A549 (cell line): ENCODE measurements at regions not wholly inside any gene's neighbourhood (a gene's known extent, or its start where the extent isn't known, plus 50 kb on each side); places are given as distances from the start of the nearest gene placed in this dataset.

Source experiments
- ATAC-seq, 2 experiments: fragments of 200-7000 bp in 1 of 2; fragments of >200 bp in 1 of 2; cut with Nextera tagmentation in 1 of 2; cut with Tn5 transposase in 1 of 2; 3 replicates each; pipeline versions ENCODE4 v1.8.0 to v1.9.1; 2018 to 2020; ENCODE audit warnings: mild to moderate bottlenecking in 1 of 2, moderate library complexity in 1 of 2
- CTCF ChIA-PET: fragments of 300-600 bp; sonication (Branson Sonifier 250); formaldehyde crosslinking; extraction: SDS; loops from one replicate; lab custom pipeline; 2021; ENCODE audit warnings: antibody characterized with exemption, inconsistent platforms; lab: Yijun Ruan, JAX
- POLR2A ChIA-PET: fragments of 350-600 bp; formaldehyde crosslinking; extraction: SDS; loops from one replicate; lab custom pipeline; 2021; ENCODE audit warnings: antibody characterized with exemption, inconsistent platforms; lab: Yijun Ruan, JAX
- DNase-seq, 2 experiments: peaks; one replicate each; pipeline versions ENCODE4 v3.0.0 to v3.0.0-alpha.2; 2011 to 2016; ENCODE audit warnings: low read depth in 1 of 2, low spot score in 1 of 2
- FAIRE-seq: peaks from 2 replicates; lab custom pipeline; 2011; peaks lifted over from hg19 to GRCh38; lab: Jason Lieb, UNC
- H3K27ac ChIP-seq, 2 experiments: fragments of >200 bp; sonication (Bioruptor Twin); formaldehyde crosslinking; 3 replicates each; pipeline ENCODE4 v1.5.1; 2016 to 2017
- H3K4me1 ChIP-seq: fragments of >200 bp; sonication (Bioruptor Twin); formaldehyde crosslinking; 3 replicates; pipeline ENCODE4 v1.6.1; 2016
- H3K4me2 ChIP-seq: fragments of >200 bp; sonication (Bioruptor Twin); formaldehyde crosslinking; 3 replicates; pipeline ENCODE4 v1.6.1; 2016
- H3K4me3 ChIP-seq: fragments of >200 bp; sonication (Bioruptor Twin); formaldehyde crosslinking; 3 replicates; pipeline ENCODE4 v1.5.1; 2016
- H3K9me3 ChIP-seq: fragments of >200 bp; sonication (Bioruptor Twin); formaldehyde crosslinking; 3 replicates; pipeline ENCODE4 v1.6.1; 2016
- ATOH8 ChIP-seq: fragments of 250-450 bp; sonication (Bioruptor Pico); IDR thresholded peaks from 2 replicates; pipeline ENCODE4 v1.5.0; 2020; ENCODE audit warnings: low read depth, mild to moderate bottlenecking, moderate library complexity
- CBX2 ChIP-seq: fragments of 200-600 bp; sonication (generic); IDR thresholded peaks from 2 replicates; pipeline ENCODE4 v1.6.1; 2016; ENCODE audit warnings: low read depth, mild to moderate bottlenecking, borderline replicate concordance
- E2F6 ChIP-seq: IDR thresholded peaks from 2 replicates; pipeline ENCODE4 v1.6.1; 2012; ENCODE audit warnings: low read depth, borderline replicate concordance
- EHF ChIP-seq: fragments of 250-450 bp; sonication (Bioruptor Pico); IDR thresholded peaks from 2 replicates; pipeline ENCODE4 v1.5.0; 2020; ENCODE audit warnings: mild to moderate bottlenecking
- EP300 ChIP-seq, 2 experiments: fragments of >200 bp; sonication (Bioruptor Twin); formaldehyde crosslinking; IDR thresholded peaks; 2 replicates in 1 of 2; 3 replicates in 1 of 2; pipeline ENCODE4 v1.6.1; 2016 to 2017
- ESRRA ChIP-seq: fragments of 150-350 bp; IDR thresholded peaks from 2 replicates; pipeline ENCODE4 v1.6.1; 2014; ENCODE audit warnings: mild to moderate bottlenecking, low read length, borderline replicate concordance
- FOSL2 ChIP-seq, 2 experiments: fragments of 450-650 bp in 1 of 2; fragments of >200 bp in 1 of 2; sonication (Bioruptor Twin) in 1 of 2; formaldehyde crosslinking; IDR thresholded peaks; 2 replicates each; pipeline versions ENCODE4 v1.5.0 to v1.6.1; 2016 to 2020; ENCODE audit warnings: mild to moderate bottlenecking in 1 of 2, moderate library complexity in 1 of 2
- HEYL ChIP-seq: fragments of 250-450 bp; sonication (Bioruptor Pico); IDR thresholded peaks from 2 replicates; pipeline ENCODE4 v1.8.0; 2021; ENCODE audit warnings: mild to moderate bottlenecking, moderate library complexity
- HMGXB4 ChIP-seq: fragments of 250-450 bp; sonication (Bioruptor Pico); IDR thresholded peaks from 2 replicates; pipeline ENCODE4 v1.5.0; 2021; ENCODE audit warnings: mild to moderate bottlenecking, moderate library complexity, borderline replicate concordance
- KDM5A ChIP-seq: fragments of 200-600 bp; sonication (generic); IDR thresholded peaks from 2 replicates; pipeline ENCODE4 v1.6.1; 2016; ENCODE audit warnings: antibody characterized with exemption, mild to moderate bottlenecking
- MAFK ChIP-seq: fragments of 450-650 bp; IDR thresholded peaks from 2 replicates; pipeline ENCODE4 v1.6.1; 2014; ENCODE audit not compliant: partially characterized antibody
- NR3C1 ChIP-seq: fragments of >200 bp; sonication (Bioruptor Twin); formaldehyde crosslinking; IDR thresholded peaks from 3 replicates; pipeline ENCODE4 v1.6.1; 2017
- PBX3 ChIP-seq: IDR thresholded peaks from 2 replicates; pipeline ENCODE4 v1.6.1; 2012
- PHF8 ChIP-seq: fragments of 200-600 bp; sonication (generic); IDR thresholded peaks from 2 replicates; pipeline ENCODE4 v1.6.1; 2016; ENCODE audit warnings: low read depth, mild to moderate bottlenecking, antibody characterized with exemption, moderate library complexity, borderline replicate concordance
- POLR2AphosphoS2 ChIP-seq: conservative IDR thresholded peaks from 2 replicates; pipeline ENCODE4 v1.6.1; 2012; ENCODE audit warnings: low read length, improper control_type of control experiment, inconsistent platforms
- RFX5 ChIP-seq: fragments of 450-650 bp; IDR thresholded peaks from 2 replicates; pipeline ENCODE4 v1.7.1; 2014; ENCODE audit warnings: antibody characterized with exemption, mild to moderate bottlenecking, moderate library complexity
- SMC3 ChIP-seq: fragments of >200 bp; sonication (Bioruptor Twin); formaldehyde crosslinking; IDR thresholded peaks from 3 replicates; pipeline ENCODE4 v1.6.1; 2018; ENCODE audit warnings: inconsistent platforms
- ZC3H11A ChIP-seq: fragments of 450-650 bp; IDR thresholded peaks from 2 replicates; pipeline ENCODE4 v1.6.1; 2014; ENCODE audit warnings: antibody characterized with exemption, mild to moderate bottlenecking
- ZSCAN20 ChIP-seq: fragments of 250-450 bp; sonication (Bioruptor Pico); IDR thresholded peaks from 2 replicates; pipeline ENCODE4 v1.8.0; 2022; ENCODE audit warnings: mild to moderate bottlenecking, moderate library complexity
- WGBS: methylation state at CpG from one replicate; pipeline ENCODE4 v1.1.6; 2017; ENCODE audit errors: missing lambda C conversion rate; 5-methylcytosine and 5-hydroxymethylcytosine counted together

- Histone ChIP-seq H3K4me2 (peak overlapping the region; percentile 78), H3K4me3 (peak overlapping the region; percentile 43), H3K4me1 (0 out of 3 replicates have a peak, but pooled peaks cover 3% of the 10 kb centered on the region), H3K27ac (peak overlapping the region in 1 of 2 experiments; percentile 44; a peak in 2 of 6 replicates), H3K9me3 (no peaks in the 10 kb centered on the region)
- TF ChIP-seq HEYL = no peak
- TF ChIP-seq POLR2AphosphoS2 = no peak
- TF ChIP-seq ESRRA = no peak
- TF ChIP-seq PHF8 = no peak
- TF ChIP-seq KDM5A = no peak
- FAIRE-seq (no peak), ATAC-seq (peak; percentile 54 to 75; a peak in 3 of 6 replicates), DNase-seq (peak in 1 of 2 experiments; percentile 10)
- ChIA-PET POLR2A (no interaction called here), CTCF (no interaction called here)
- WGBS = 10% methylated on average over 5 of the region's 5 CpGs
These were observed 793.1 kb downstream of the CDH9 start for GRCh38 chr5:26245321-26245720.

- POLR2A ChIA-PET = no interaction called here
- CTCF ChIA-PET = no interaction called here
- no peak for ATAC-seq
These were observed 798.8 kb downstream of the CDH9 start for GRCh38 chr5:26239588-26239987.

GRCh38 chr5:26237489-26237888 lies 800.9 kb downstream of the CDH9 start:
- Histone ChIP-seq H3K4me2 (no peak overlapping the region), H3K9me3 (no peaks in the 10 kb centered on the region), H3K4me1 (no peaks in the 10 kb centered on the region), H3K27ac (no peak overlapping the region), H3K4me3 (no peak overlapping the region)
- TF ChIP-seq PHF8 = no peak
- TF ChIP-seq RFX5 = no peak
- TF ChIP-seq HMGXB4 (CRISPR knock-in tag) = no peak
- no peak for TF ChIP-seq NR3C1
- TF ChIP-seq KDM5A = no peak
- TF ChIP-seq EP300 (IDR thresholded peaks at IDR 0.05) = no peak
- no peak for TF ChIP-seq MAFK
- TF ChIP-seq E2F6 = no peak
- no peak for TF ChIP-seq FOSL2 (IDR thresholded peaks at IDR 0.05)
- no peak for TF ChIP-seq FOSL2 (CRISPR knock-in tag; IDR thresholded peaks at IDR 0.05)
- no peak for TF ChIP-seq ZSCAN20 (CRISPR knock-in tag)
- TF ChIP-seq ZC3H11A = no peak
- TF ChIP-seq PBX3 = no peak
- no peak for TF ChIP-seq CBX2
- TF ChIP-seq ATOH8 (CRISPR knock-in tag) = no peak
- no peak for TF ChIP-seq EHF
- 74% methylated on average over 18 of the region's 18 CpGs for WGBS
- ChIA-PET CTCF (no interaction called here), POLR2A (no interaction called here)
- ATAC-seq (no peak), DNase-seq (no peak), FAIRE-seq (no peak)

More at GRCh38 chr5:26239588-26239987, 798.8 kb downstream of the CDH9 start:
- DNase-seq (no peak), FAIRE-seq (no peak)
- H3K27ac ChIP-seq = no peak overlapping the region
- H3K4me1 ChIP-seq = no peaks in the 10 kb centered on the region
- 49% methylated on average over 4 of the region's 4 CpGs for WGBS
- H3K4me3 ChIP-seq = no peak overlapping the region
- no peak overlapping the region for H3K4me2 ChIP-seq
- TF ChIP-seq SMC3 = no peak
- no peaks in the 10 kb centered on the region for H3K9me3 ChIP-seq
